ENCODE measurements at regions not wholly inside any gene's neighbourhood (a gene's known extent, or its start where the extent isn't known, plus 50 kb on each side); places are given as distances from the start of the nearest gene placed in this dataset.

GRCh38 chr1:168485048-168485447, 58.7 kb downstream of the XCL2 start:
- Histone ChIP-seq H3K4me3 (replicated peaks in 1 of 3; ENCODE audit: low read depth in 2 of 3, low read length in 3 of 3) (peak overlapping the region in 1 of 3 experiments; percentile 7), H3K27me3 (ENCODE audit: control insufficient read depth in 2 of 2, insufficient read depth in 2 of 2, low read length in 2 of 2) (no peaks in the 10 kb centered on the region), H3K9ac (ENCODE audit: insufficient read depth, low read length, poor library complexity, severe bottlenecking) (no peak overlapping the region), H4K20me1 (ENCODE audit: insufficient read depth, low read length) (no peaks in the 10 kb centered on the region), H3K36me3 (replicated peaks in 1 of 2; ENCODE audit: control insufficient read depth in 1 of 2, insufficient read depth in 2 of 2, low read length in 2 of 2) (no peaks in the 10 kb centered on the region), H3K27ac (ENCODE audit: low read depth in 1 of 2, low read length in 2 of 2) (peak overlapping the region in 1 of 2 donors; percentile 21), H3K79me2 (ENCODE audit: insufficient read depth, low read length) (no peaks in the 10 kb centered on the region), H2AFZ (ENCODE audit: insufficient read depth, low read depth, low read length, poor library complexity, severe bottlenecking) (no peak overlapping the region), H3K4me1 (ENCODE audit: control insufficient read depth in 1 of 2, insufficient read depth in 2 of 2, low read length in 2 of 2) (peaks cover 39% of the 10 kb centered on the region in 2 donors), H3K9me3 (replicated peaks in 1 of 2; ENCODE audit: control insufficient read depth in 1 of 2, insufficient read depth in 1 of 2, low read length in 2 of 2) (peaks cover 0 to 5% of the 10 kb centered on the region in 2 donors), H3K4me2 (replicated peaks; ENCODE audit: extremely low read depth, low read length, poor library complexity, severe bottlenecking) (peak overlapping the region; percentile 42)
- intact Hi-C loops (cut with micrococcal nuclease), result no loop called here
- peaks cover 3 to 4% (median 4%) of the 10 kb centered on the region in 7 donors for H3K9me3 Mint-ChIP-seq
- peak in 2 of 3 donors; percentile 25 to 61 for DNase-seq
- no peak overlapping the region for H3K4me3 Mint-ChIP-seq
- H3K4me1 Mint-ChIP-seq, result peaks cover 48% of the 10 kb centered on the region
- no peak for TF ChIP-seq CTCF (IDR thresholded peaks at IDR 0.05)
- H3K27me3 Mint-ChIP-seq (ENCODE audit: low read depth in 3 of 3), result peaks cover 0 to 2% (median 0%) of the 10 kb centered on the region in 3 donors
- peak overlapping the region in 4 of 7 donors; percentile 23 to 74 (median 59) for H3K27ac Mint-ChIP-seq
- H3K36me3 Mint-ChIP-seq, result peaks cover 2% of the 10 kb centered on the region in 2 donors
- no CpG with 5 or more reads among the region's 5 CpGs for WGBS (ENCODE audit: insufficient coverage)

GRCh38 chr1:168484083-168484482, 59.7 kb downstream of the XCL2 start:
- H2AFZ ChIP-seq (ENCODE audit: insufficient read depth, low read depth, low read length, poor library complexity, severe bottlenecking), result no peak overlapping the region
- Mint-ChIP-seq H3K27me3 (ENCODE audit: low read depth in 3 of 3) (peaks cover 0 to 1% (median 0%) of the 10 kb centered on the region in 3 donors), H3K36me3 (peaks cover 2% of the 10 kb centered on the region in 2 donors), H3K4me1 (peaks cover 48% of the 10 kb centered on the region), H3K27ac (peak overlapping the region; percentile 75 to 92 (median 85)), H3K9me3 (peaks cover 3 to 4% (median 4%) of the 10 kb centered on the region in 7 donors), H3K4me3 (no peak overlapping the region)
- DNase-seq, result no peak
- no peak overlapping the region for H3K4me2 ChIP-seq (replicated peaks; ENCODE audit: extremely low read depth, low read length, poor library complexity, severe bottlenecking)
- H4K20me1 ChIP-seq (ENCODE audit: insufficient read depth, low read length), result no peaks in the 10 kb centered on the region
- no peaks in the 10 kb centered on the region for H3K79me2 ChIP-seq (ENCODE audit: insufficient read depth, low read length)
- H3K9me3 ChIP-seq (replicated peaks in 1 of 2; ENCODE audit: control insufficient read depth in 1 of 2, insufficient read depth in 1 of 2, low read length in 2 of 2), result peaks cover 0 to 5% of the 10 kb centered on the region in 2 donors
- peak overlapping the region in 1 of 2 donors; percentile 77 for H3K27ac ChIP-seq (ENCODE audit: low read depth in 1 of 2, low read length in 2 of 2)
- H3K9ac ChIP-seq (ENCODE audit: insufficient read depth, low read length, poor library complexity, severe bottlenecking), result no peak overlapping the region
- H3K4me3 ChIP-seq (replicated peaks in 1 of 3; ENCODE audit: low read depth in 2 of 3, low read length in 3 of 3), result no peak overlapping the region
- peaks cover 39% of the 10 kb centered on the region in 2 donors for H3K4me1 ChIP-seq (ENCODE audit: control insufficient read depth in 1 of 2, insufficient read depth in 2 of 2, low read length in 2 of 2)
- TF ChIP-seq CTCF (IDR thresholded peaks at IDR 0.05), result no peak
- H3K36me3 ChIP-seq (replicated peaks in 1 of 2; ENCODE audit: control insufficient read depth in 1 of 2, insufficient read depth in 2 of 2, low read length in 2 of 2), result no peaks in the 10 kb centered on the region
- no peaks in the 10 kb centered on the region for H3K27me3 ChIP-seq (ENCODE audit: control insufficient read depth in 2 of 2, insufficient read depth in 2 of 2, low read length in 2 of 2)
- intact Hi-C loops (cut with micrococcal nuclease), result no loop called here

Data from CD14-positive monocyte (primary cell).